ENCODE measurements at regions not wholly inside any gene's neighbourhood (a gene's known extent, or its start where the extent isn't known, plus 50 kb on each side); places are given as distances from the start of the nearest gene placed in this dataset.

- TF ChIP-seq CTCF (IDR thresholded peaks at IDR 0.05) = no peak
- TF ChIP-seq POLR2A (IDR thresholded peaks at IDR 0.05) = no peak
Measured at GRCh38 chr1:194044892-194045291, 858.5 kb upstream of the B3GALT2 start.

Data from thyroid gland (tissue), 4 donors.